Fibroblast of lung (primary cell): ENCODE measurements at regions not wholly inside any gene's neighbourhood (a gene's known extent, or its start where the extent isn't known, plus 50 kb on each side); places are given as distances from the start of the nearest gene placed in this dataset.

Experiments used
- CTCF ChIP-seq, 2 donors: IDR thresholded peaks in 1 of 2; conservative IDR thresholded peaks in 1 of 2; 1 replicate in 1 of 2; 2 replicates in 1 of 2; pipeline ENCODE4 v1.5.1; 2011 to 2012; ENCODE audit warnings: low read length in 2 of 2, control low read depth in 1 of 2, inconsistent platforms in 1 of 2, low read depth in 1 of 2, mild to moderate bottlenecking in 1 of 2
- EZH2 ChIP-seq: IDR thresholded peaks from 2 replicates; pipeline ENCODE4 v1.5.1; 2012; ENCODE audit warnings: low read length, control low read depth, mild to moderate bottlenecking; ENCODE audit errors: missing control alignments

GRCh38 chr13:61214551-61214950 is 201.1 kb downstream of the PCDH20 start:
- TF ChIP-seq EZH2 (no peak), CTCF (conservative IDR thresholded peaks at IDR 0.05 in 1 of 2, IDR thresholded peaks at IDR 0.05 in 1 of 2; ENCODE audit: low read depth in 1 of 2, low read length in 2 of 2) (no peak)
